Bronchial epithelial cell (primary cell): ENCODE measurements at regions not wholly inside any gene's neighbourhood (a gene's known extent, or its start where the extent isn't known, plus 50 kb on each side); places are given as distances from the start of the nearest gene placed in this dataset.
A peak's percentile ranks its signal among the peaks of the same experiment; 100 is the strongest.
"Not testable (repeated sequence)": the region's sequence is repeated elsewhere in the genome, so short reads cannot be mapped to it uniquely, and the experiment has no call there.

Experiments
- DNase-seq: peaks from one replicate; pipeline ENCODE4 v3.0.0-alpha.2; 2010; ENCODE audit warnings: low read depth
- FAIRE-seq: peaks from 2 replicates; lab custom pipeline; 2011; peaks lifted over from hg19 to GRCh38; lab: Jason Lieb, UNC
- H3K27me3 ChIP-seq: 2 replicates; pipeline ENCODE4 v1.5.1; 2011; ENCODE audit warnings: low read length; ENCODE audit not compliant: control insufficient read depth, insufficient read depth
- H3K36me3 ChIP-seq: 2 replicates; pipeline ENCODE4 v1.5.1; 2011; ENCODE audit warnings: low read length; ENCODE audit not compliant: control insufficient read depth, insufficient read depth
- H3K4me3 ChIP-seq: 2 replicates; pipeline ENCODE4 v1.5.1; 2011; ENCODE audit warnings: mild to moderate bottlenecking, low read depth, low read length, control low read depth
- CTCF ChIP-seq: IDR thresholded peaks from 2 replicates; pipeline ENCODE4 v1.5.1; 2011; ENCODE audit warnings: mild to moderate bottlenecking, moderate library complexity, low read length, control low read depth, inconsistent platforms; ENCODE audit not compliant: insufficient read depth, severe bottlenecking

GRCh38 chr20:39738651-39739050, 776.5 kb downstream of the DHX35 start:
- no peak for FAIRE-seq
- TF ChIP-seq CTCF, result no peak
- H3K27me3 ChIP-seq, result no peaks in the 10 kb centered on the region
- no peaks in the 10 kb centered on the region for H3K36me3 ChIP-seq
- DNase-seq, result no peak
- no peak overlapping the region for H3K4me3 ChIP-seq

GRCh38 chr20:39736434-39737327, 774.5 kb downstream of the DHX35 start:
- H3K4me3 ChIP-seq, result no peak overlapping the region
- DNase-seq (no peak), FAIRE-seq (no peak)
- TF ChIP-seq CTCF, result no peak
- no peaks in the 10 kb centered on the region for H3K27me3 ChIP-seq
- H3K36me3 ChIP-seq, result no peaks in the 10 kb centered on the region

- not testable (repeated sequence) for FAIRE-seq, H3K36me3 ChIP-seq, H3K27me3 ChIP-seq, DNase-seq, H3K4me3 ChIP-seq
Observed at GRCh38 chr20:39725513-39725912, 763.4 kb downstream of the DHX35 start.

GRCh38 chr20:39719293-39719692, 757.1 kb downstream of the DHX35 start:
- no peaks in the 10 kb centered on the region for H3K27me3 ChIP-seq
- DNase-seq, result no peak
- no peak for FAIRE-seq
- no peaks in the 10 kb centered on the region for H3K36me3 ChIP-seq
- no peak for TF ChIP-seq CTCF
- H3K4me3 ChIP-seq, result no peak overlapping the region

GRCh38 chr20:39717936-39718335, 755.8 kb downstream of the DHX35 start:
- Histone ChIP-seq H3K36me3 (no peaks in the 10 kb centered on the region), H3K4me3 (no peak overlapping the region), H3K27me3 (no peaks in the 10 kb centered on the region)
- no peak for TF ChIP-seq CTCF
- no peak for DNase-seq
- no peak for FAIRE-seq

- peak; percentile 11 for DNase-seq
- no peak for FAIRE-seq
- TF ChIP-seq CTCF, result no peak
- Histone ChIP-seq H3K36me3 (no peaks in the 10 kb centered on the region), H3K27me3 (no peaks in the 10 kb centered on the region), H3K4me3 (no peak overlapping the region)
Observed at GRCh38 chr20:39716796-39717341, 754.7 kb downstream of the DHX35 start.
